HCT116 (cell line): ENCODE measurements at regions not wholly inside any gene's neighbourhood (a gene's known extent, or its start where the extent isn't known, plus 50 kb on each side); places are given as distances from the start of the nearest gene placed in this dataset.

Source experiments
- CTCF ChIP-seq, 3 experiments: fragments of 200-600 bp in 1 of 3; sonication (generic) in 1 of 3; IDR thresholded peaks in 2 of 3; conservative IDR thresholded peaks in 1 of 3; 2 replicates each; pipeline ENCODE4 v1.5.1; 2012 to 2017; ENCODE audit warnings: low read depth in 2 of 3, low read length in 2 of 3, antibody characterized with exemption in 1 of 3, borderline replicate concordance in 1 of 3, control low read depth in 1 of 3, mild to moderate bottlenecking in 1 of 3, mixed read lengths in 1 of 3, mixed run types in 1 of 3, moderate library complexity in 1 of 3; ENCODE audit not compliant: insufficient read depth in 1 of 3
- ELF1 ChIP-seq: IDR thresholded peaks from 2 replicates; pipeline ENCODE4 v1.6.1; 2012; ENCODE audit warnings: low read depth, borderline replicate concordance
- EZH2 ChIP-seq: fragments of 200-600 bp; sonication (generic); IDR thresholded peaks from 2 replicates; pipeline ENCODE4 v1.6.1; 2017; ENCODE audit warnings: antibody characterized with exemption, mixed run types
- EZH2phosphoT487 ChIP-seq: fragments of 200-600 bp; IDR thresholded peaks from 2 replicates; pipeline ENCODE4 v1.6.1; 2018; ENCODE audit warnings: antibody characterized with exemption, borderline replicate concordance
- POLR2A ChIP-seq: IDR thresholded peaks from 2 replicates; pipeline ENCODE4 v1.7.0; 2011; ENCODE audit warnings: borderline replicate concordance; ENCODE audit not compliant: insufficient read depth, insufficient read length; ENCODE audit errors: extremely low read depth
- RAD21 ChIP-seq: IDR thresholded peaks from 2 replicates; pipeline ENCODE4 v1.6.1; 2012; ENCODE audit warnings: low read depth, mild to moderate bottlenecking
- SIN3A ChIP-seq: IDR thresholded peaks from 2 replicates; pipeline ENCODE4 v1.6.1; 2012; ENCODE audit warnings: low read depth
- SP1 ChIP-seq: IDR thresholded peaks from 2 replicates; pipeline ENCODE4 v1.6.1; 2012; ENCODE audit warnings: low read depth
- ZFX ChIP-seq: fragments of 450-650 bp; IDR thresholded peaks from 2 replicates; pipeline ENCODE4 v1.6.1; 2017
- ZNF274 ChIP-seq: fragments of 200-500 bp; sonication (Bioruptor generic); IDR thresholded peaks from 2 replicates; pipeline ENCODE4 v1.6.1; 2014; ENCODE audit warnings: mild to moderate bottlenecking, low read depth, low read length, inconsistent platforms
- TF ChIP-seq, protein P1 (sequence below): IDR thresholded peaks from 2 replicates; pipeline ENCODE4 v1.6.1; 2012; ENCODE audit warnings: low read depth

- TF ChIP-seq POLR2A (no peak), CTCF (IDR thresholded peaks at IDR 0.05 in 2 of 3, conservative IDR thresholded peaks at IDR 0.05 in 1 of 3; ENCODE audit: borderline replicate concordance in 1 of 3, insufficient read depth in 1 of 3, low read depth in 2 of 3, low read length in 2 of 3) (no peak), RAD21 (no peak), EZH2 (no peak), EZH2phosphoT487 (no peak), ZFX (no peak), SP1 (no peak), ELF1 (no peak), SIN3A (no peak), ZNF274 (no peak)
- TF ChIP-seq, protein P1, sequence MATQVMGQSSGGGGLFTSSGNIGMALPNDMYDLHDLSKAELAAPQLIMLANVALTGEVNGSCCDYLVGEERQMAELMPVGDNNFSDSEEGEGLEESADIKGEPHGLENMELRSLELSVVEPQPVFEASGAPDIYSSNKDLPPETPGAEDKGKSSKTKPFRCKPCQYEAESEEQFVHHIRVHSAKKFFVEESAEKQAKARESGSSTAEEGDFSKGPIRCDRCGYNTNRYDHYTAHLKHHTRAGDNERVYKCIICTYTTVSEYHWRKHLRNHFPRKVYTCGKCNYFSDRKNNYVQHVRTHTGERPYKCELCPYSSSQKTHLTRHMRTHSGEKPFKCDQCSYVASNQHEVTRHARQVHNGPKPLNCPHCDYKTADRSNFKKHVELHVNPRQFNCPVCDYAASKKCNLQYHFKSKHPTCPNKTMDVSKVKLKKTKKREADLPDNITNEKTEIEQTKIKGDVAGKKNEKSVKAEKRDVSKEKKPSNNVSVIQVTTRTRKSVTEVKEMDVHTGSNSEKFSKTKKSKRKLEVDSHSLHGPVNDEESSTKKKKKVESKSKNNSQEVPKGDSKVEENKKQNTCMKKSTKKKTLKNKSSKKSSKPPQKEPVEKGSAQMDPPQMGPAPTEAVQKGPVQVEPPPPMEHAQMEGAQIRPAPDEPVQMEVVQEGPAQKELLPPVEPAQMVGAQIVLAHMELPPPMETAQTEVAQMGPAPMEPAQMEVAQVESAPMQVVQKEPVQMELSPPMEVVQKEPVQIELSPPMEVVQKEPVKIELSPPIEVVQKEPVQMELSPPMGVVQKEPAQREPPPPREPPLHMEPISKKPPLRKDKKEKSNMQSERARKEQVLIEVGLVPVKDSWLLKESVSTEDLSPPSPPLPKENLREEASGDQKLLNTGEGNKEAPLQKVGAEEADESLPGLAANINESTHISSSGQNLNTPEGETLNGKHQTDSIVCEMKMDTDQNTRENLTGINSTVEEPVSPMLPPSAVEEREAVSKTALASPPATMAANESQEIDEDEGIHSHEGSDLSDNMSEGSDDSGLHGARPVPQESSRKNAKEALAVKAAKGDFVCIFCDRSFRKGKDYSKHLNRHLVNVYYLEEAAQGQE, result no peak
These were observed 218.6 kb downstream of the DCAF12L2 start for GRCh38 chrX:125947501-125947900.
